Transverse colon (tissue), 3 donors: ENCODE measurements at regions not wholly inside any gene's neighbourhood (a gene's known extent, or its start where the extent isn't known, plus 50 kb on each side); places are given as distances from the start of the nearest gene placed in this dataset.

Source experiments
- POLR2A ChIP-seq: fragments of 450-650 bp; IDR thresholded peaks from one replicate; pipeline ENCODE4 v1.6.1; 2016; ENCODE audit warnings: antibody characterized with exemption, mild to moderate bottlenecking, moderate library complexity
- TF ChIP-seq, protein P1 (sequence below), 5 experiments: fragments of 200-600 bp in 3 of 5; fragments of 450-650 bp in 2 of 5; sonication (generic) in 3 of 5; IDR thresholded peaks; 1 replicate in 2 of 5; 2 replicates in 3 of 5; pipeline ENCODE4 v1.5.1; 2016 to 2017; ENCODE audit warnings: antibody characterized with exemption in 5 of 5, inconsistent platforms in 3 of 5, mild to moderate bottlenecking in 2 of 5, moderate library complexity in 1 of 5

DNA sequence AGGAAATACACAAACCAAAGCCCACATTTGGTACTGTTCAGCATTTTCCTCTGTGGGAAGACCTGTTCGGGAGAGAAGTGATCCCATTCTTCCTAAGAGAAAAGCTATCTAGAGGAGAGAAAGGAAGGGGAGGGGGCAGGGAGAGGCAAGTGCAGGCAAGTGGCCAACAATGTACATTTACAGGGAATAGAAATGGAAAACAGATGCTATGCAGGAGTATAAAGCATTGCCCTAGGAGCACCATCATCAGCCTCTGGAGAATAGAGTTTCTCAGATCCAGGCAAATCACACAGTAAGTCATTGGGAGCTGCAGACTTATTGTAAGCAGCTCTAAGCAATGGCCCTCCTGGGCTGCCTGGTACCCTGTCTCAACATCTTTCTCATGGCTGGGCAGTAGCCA is 424.4 kb upstream of the AUTS2 start:
- no peak for TF ChIP-seq POLR2A
- TF ChIP-seq, protein P1, sequence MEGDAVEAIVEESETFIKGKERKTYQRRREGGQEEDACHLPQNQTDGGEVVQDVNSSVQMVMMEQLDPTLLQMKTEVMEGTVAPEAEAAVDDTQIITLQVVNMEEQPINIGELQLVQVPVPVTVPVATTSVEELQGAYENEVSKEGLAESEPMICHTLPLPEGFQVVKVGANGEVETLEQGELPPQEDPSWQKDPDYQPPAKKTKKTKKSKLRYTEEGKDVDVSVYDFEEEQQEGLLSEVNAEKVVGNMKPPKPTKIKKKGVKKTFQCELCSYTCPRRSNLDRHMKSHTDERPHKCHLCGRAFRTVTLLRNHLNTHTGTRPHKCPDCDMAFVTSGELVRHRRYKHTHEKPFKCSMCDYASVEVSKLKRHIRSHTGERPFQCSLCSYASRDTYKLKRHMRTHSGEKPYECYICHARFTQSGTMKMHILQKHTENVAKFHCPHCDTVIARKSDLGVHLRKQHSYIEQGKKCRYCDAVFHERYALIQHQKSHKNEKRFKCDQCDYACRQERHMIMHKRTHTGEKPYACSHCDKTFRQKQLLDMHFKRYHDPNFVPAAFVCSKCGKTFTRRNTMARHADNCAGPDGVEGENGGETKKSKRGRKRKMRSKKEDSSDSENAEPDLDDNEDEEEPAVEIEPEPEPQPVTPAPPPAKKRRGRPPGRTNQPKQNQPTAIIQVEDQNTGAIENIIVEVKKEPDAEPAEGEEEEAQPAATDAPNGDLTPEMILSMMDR (IDR thresholded peaks at IDR 0.05): no peak
